ENCODE measurements at regions not wholly inside any gene's neighbourhood (a gene's known extent, or its start where the extent isn't known, plus 50 kb on each side); places are given as distances from the start of the nearest gene placed in this dataset.

- TF ChIP-seq CTCF (IDR thresholded peaks at IDR 0.05): no peak
- TF ChIP-seq POLR2A (IDR thresholded peaks at IDR 0.05): no peak
- no peak for DNase-seq
- Histone ChIP-seq H3K9me3 (no peaks in the 10 kb centered on the region), H3K4me1 (no peaks in the 10 kb centered on the region), H3K4me3 (no peak overlapping the region), H3K36me3 (no peaks in the 10 kb centered on the region), H3K27ac (no peak overlapping the region), H3K27me3 (no peaks in the 10 kb centered on the region)
Observed at GRCh38 chr5:22911019-22911418, 57.9 kb upstream of the CDH12 start.

- H3K36me3 ChIP-seq: no peaks in the 10 kb centered on the region
- no peak overlapping the region for H3K27ac ChIP-seq
- H3K27me3 ChIP-seq: no peaks in the 10 kb centered on the region
- H3K4me3 ChIP-seq: no peak overlapping the region
- no peak for DNase-seq
- TF ChIP-seq CTCF (IDR thresholded peaks at IDR 0.05): no peak
- TF ChIP-seq POLR2A (IDR thresholded peaks at IDR 0.05): no peak
- no peaks in the 10 kb centered on the region for H3K9me3 ChIP-seq
- H3K4me1 ChIP-seq: no peaks in the 10 kb centered on the region
Observed at GRCh38 chr5:22910523-22910922, 57.4 kb upstream of the CDH12 start.

GRCh38 chr5:22908586-22908985 lies 55.4 kb upstream of the CDH12 start:
- DNase-seq: no peak
- Histone ChIP-seq H3K4me1 (no peaks in the 10 kb centered on the region), H3K4me3 (no peak overlapping the region), H3K27me3 (no peaks in the 10 kb centered on the region), H3K9me3 (no peaks in the 10 kb centered on the region), H3K36me3 (no peaks in the 10 kb centered on the region), H3K27ac (no peak overlapping the region)
- no peak for TF ChIP-seq POLR2A (IDR thresholded peaks at IDR 0.05)
- no peak for TF ChIP-seq CTCF (IDR thresholded peaks at IDR 0.05)

- no peaks in the 10 kb centered on the region for H3K9me3 ChIP-seq
- TF ChIP-seq CTCF (IDR thresholded peaks at IDR 0.05) (no peak), POLR2A (IDR thresholded peaks at IDR 0.05) (no peak)
Observed at GRCh38 chr5:22908129-22908528, 55.0 kb upstream of the CDH12 start.

More at GRCh38 chr5:22908129-22908528, 55.0 kb upstream of the CDH12 start:
- Histone ChIP-seq H3K4me1 (no peaks in the 10 kb centered on the region), H3K4me3 (no peak overlapping the region), H3K27ac (no peak overlapping the region), H3K27me3 (no peaks in the 10 kb centered on the region), H3K36me3 (no peaks in the 10 kb centered on the region)
- no peak for DNase-seq

Small RNAs in the stretch of these regions (small RNA-seq; reads per million reads assigned to genes)
- 0 reads per million in 2 donors for gene RF00019
